ENCODE measurements at regions not wholly inside any gene's neighbourhood (a gene's known extent, or its start where the extent isn't known, plus 50 kb on each side); places are given as distances from the start of the nearest gene placed in this dataset.
"Not testable (repeated sequence)": the region's sequence is repeated elsewhere in the genome, so short reads cannot be mapped to it uniquely, and the experiment has no call there.

- no peak for DNase-seq (ENCODE audit: low read depth)
Observed at GRCh38 chr1:47491341-47491753, 53.5 kb downstream of the FOXD2 start.

GRCh38 chr1:47495176-47495713 is 57.4 kb downstream of the FOXD2 start:
- no peak for DNase-seq (ENCODE audit: low read depth)

GRCh38 chr1:47498551-47498950 is 60.7 kb downstream of the FOXD2 start:
- no peak for DNase-seq (ENCODE audit: low read depth)

GRCh38 chr1:47501069-47501468 is 63.2 kb downstream of the FOXD2 start:
- no peak for DNase-seq (ENCODE audit: low read depth)

DNA sequence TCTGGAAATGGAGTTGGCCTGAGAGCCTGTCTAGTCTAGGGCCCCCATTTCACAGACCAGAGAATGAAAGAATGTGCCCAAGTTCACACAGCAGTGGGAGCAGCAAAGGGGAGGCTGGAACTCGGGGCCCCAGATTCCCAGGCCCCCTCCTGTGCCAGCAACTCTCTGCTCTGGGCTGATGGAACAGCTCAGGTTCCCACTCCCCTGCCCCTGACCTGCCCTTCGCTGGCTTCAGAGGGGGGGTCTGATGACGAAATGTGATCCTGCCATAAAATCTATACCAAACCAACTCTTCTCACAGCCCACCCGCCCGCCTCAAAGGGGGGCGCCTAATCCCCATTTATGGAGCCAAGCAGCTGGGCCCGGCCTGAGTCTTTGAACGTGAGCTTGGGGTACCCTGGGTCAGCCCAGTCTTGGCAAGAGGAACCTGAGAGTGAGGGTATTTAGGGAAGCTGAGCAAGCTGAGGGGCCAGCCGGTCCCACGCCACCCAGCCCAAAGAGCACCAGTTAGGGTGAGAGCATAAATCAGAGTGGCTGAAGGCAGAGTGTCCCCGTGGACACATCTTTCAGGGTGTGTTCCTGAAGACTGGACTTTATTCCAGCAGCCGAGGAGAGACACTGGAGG is 65.0 kb downstream of the FOXD2 start:
- DNase-seq (ENCODE audit: low read depth): no peak

DNA sequence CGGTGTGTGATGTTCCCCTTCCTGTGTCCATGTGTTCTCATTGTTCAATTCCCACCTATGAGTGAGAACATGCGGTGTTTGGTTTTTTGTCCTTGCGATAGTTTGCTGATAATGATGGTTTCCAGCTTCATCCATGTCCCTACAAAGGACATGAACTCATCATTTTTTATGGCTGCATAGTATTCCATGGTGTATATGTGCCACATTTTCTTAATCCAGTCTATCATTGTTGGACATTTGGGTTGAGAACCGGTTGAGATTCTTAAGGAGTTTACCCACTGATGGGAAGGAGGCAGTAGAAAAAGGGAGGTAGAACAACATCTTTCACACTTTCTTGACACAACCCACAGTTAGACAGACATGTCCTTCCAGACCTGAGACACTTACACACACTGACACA is 67.0 kb downstream of the FOXD2 start:
- DNase-seq (ENCODE audit: low read depth): not testable (repeated sequence)

GRCh38 chr1:47505267-47505666 is 67.4 kb downstream of the FOXD2 start:
- DNase-seq (ENCODE audit: low read depth): no peak

GRCh38 chr1:47506053-47506452 is 68.2 kb downstream of the FOXD2 start:
- DNase-seq (ENCODE audit: low read depth): no peak

DNA sequence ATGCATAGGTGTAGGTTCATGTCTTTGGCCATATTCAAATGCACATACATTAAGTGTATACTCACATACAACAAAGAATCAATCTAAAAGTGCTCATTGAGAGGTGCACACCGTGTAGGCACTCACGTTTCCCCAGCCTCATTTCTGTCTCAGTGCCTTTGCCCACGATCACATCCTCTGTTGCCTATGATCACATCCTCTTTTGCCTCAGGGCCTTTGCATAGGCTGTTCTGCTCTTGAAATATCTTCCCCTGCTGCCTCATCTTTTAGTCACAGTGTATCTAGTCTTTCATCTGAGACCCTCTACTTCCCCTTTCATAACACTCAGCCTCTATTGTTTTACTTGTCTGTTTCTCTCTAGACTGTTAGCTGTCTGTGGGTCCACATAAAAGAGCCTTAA is 69.3 kb downstream of the FOXD2 start:
- no peak for DNase-seq (ENCODE audit: low read depth)

DNA sequence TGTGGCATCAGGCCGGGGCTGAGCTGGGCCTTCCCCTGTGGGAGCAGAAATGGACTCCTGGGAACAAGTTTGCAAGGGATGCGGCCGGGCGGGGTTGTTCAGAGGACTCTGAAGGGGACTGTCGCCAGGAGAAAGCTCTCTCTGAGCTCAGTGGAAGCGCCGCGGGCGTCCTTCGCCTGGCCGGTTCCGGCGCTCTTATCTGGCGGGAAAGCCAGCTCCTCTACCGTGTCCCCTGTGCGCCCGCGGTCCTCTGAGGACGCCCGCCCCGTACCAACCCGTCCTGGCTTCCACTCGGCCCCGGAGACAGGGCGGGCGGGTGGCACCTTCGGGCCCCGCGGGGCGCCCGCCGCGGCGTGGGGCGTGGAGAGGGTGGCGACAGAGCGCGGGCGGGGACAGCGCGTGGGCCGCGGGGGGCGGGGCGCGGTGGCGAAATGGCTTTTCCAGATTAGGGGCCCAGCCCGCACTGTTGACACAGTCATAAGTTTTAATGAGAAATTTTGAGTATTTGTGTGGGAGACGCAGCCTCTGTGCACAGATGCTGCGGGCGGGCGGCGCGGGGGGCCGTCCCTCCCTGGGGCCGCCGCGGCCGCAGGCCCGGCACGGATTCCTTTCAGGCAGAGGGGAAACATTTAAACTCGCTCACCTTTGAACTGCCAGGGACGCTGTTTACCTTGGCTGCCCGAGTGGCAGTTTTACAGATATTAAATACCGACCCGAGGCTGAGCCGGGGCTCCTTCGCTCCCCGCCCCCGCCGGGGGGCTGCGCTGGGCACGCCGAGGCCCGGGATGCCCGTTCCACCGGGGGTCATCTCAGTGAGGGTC is 70.2 kb downstream of the FOXD2 start:
- DNase-seq (ENCODE audit: low read depth): no peak

DNA sequence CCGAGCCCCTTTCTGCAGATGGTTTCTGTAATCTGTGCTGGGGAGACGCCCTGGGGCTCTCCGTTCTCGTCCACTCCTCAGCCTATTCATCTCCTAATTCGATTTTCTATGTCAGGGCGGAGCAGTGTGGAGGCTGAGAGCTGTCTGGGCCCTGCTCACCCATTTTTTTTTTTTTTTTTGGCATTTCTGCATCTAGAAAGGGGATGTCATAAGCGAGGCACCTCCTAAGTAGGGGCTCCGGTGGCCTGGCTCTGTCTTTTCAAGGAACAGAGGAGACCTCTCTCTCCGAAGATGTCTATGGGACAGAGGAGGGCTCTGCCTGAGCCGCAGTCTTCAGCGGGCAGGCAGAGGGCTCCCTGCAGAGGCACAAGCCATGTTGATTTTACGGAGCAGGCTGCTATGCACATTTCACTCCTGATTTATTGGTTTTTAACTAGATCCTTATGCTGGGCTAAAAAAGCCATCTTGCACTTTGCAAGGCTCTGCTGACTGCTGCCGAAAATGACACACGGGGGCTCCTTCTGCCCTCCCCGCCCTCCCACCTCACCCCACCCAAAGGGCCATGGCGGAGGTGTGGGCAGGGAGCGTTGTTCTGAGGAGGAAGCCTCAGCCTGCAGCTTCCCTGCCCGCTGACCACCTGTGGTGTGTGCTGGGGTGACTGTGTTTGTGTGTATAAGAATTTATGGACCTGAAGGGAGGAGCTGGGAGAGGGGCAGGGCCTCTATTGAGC is 71.0 kb downstream of the FOXD2 start:
- DNase-seq (ENCODE audit: low read depth): no peak

DNA sequence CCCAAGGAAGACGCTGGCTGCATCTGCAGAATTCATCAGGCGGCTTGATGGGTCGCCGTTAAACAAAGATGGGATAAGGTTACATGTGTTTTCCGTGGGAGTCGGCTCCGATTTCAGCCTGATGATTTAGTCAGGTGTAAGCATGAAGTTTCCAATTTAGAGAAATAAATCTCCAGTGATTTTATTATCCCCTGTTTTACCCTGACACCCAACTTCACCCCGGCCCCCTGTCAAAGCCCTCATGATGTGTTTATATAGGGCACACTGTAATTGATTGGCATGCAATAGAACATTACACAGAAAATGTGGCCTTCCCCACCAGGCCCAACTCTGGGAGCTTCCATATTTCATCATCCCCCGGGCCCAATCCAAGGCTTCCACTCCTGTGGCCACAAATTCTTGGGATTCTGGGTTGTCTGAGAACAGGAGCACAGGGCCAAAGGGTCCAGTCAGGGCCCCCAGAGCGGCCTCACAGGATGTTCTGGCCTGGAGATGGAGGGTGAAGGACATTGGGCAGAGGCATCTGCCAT is 72.5 kb downstream of the FOXD2 start:
- no peak for DNase-seq (ENCODE audit: low read depth)

DNA sequence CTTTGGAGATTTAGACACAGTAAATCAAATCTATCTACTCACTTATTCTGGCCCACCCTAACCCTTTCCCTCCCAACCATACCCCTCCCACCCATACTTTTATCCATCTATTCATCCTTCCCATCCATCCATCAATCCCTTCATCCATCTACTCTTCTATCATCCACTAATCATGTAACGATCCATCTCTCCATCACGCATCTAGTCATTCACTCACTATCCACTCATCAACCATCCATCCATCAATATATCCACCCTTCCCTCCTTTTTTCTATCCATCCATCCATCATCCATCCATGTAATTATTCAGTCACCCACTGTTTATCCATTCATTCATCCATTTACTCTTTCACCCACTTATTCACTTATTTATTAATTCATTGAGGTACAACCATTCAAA is 74.0 kb downstream of the FOXD2 start:
- no peak for DNase-seq (ENCODE audit: low read depth)

DNA sequence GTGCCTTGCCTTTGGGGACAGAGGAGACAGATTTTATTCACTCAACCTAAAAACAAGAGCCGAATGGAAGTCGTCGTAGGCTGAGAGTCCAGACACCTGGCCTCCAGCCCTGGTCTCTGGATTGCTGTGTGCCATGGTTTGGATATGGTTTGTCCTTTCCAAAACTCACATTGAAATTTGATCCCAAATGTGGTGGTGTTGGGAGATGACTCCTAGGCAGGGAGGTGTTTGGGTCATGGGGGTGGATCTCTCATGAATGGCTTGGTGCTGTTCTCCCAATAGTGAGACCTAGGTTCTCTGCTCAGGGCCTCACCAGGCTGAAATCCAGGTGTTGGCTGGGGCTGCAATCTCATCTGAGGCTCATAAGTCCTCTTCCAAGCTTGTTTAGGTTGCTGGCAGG is 75.5 kb downstream of the FOXD2 start:
- DNase-seq (ENCODE audit: low read depth): no peak

DNA sequence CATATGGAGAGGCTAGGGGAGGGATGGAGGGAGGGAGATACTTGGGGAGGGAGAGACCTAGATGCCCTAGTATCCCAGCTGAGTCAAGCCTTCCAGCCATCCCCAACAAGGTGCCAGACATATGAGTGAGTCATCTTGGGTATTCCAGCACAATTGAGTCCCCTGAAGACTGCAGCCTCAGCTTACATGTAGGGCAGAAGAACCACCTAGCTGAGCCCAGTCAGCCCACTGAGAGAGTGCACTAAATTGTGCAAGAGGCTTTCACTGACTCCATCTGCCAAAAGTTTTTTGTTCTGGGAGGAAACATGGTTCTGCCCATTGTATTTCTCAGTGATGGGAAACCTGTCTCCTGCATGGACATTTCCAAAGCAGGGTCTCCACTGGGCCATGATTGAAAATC is 76.4 kb downstream of the FOXD2 start:
- no peak for DNase-seq (ENCODE audit: low read depth)

DNA sequence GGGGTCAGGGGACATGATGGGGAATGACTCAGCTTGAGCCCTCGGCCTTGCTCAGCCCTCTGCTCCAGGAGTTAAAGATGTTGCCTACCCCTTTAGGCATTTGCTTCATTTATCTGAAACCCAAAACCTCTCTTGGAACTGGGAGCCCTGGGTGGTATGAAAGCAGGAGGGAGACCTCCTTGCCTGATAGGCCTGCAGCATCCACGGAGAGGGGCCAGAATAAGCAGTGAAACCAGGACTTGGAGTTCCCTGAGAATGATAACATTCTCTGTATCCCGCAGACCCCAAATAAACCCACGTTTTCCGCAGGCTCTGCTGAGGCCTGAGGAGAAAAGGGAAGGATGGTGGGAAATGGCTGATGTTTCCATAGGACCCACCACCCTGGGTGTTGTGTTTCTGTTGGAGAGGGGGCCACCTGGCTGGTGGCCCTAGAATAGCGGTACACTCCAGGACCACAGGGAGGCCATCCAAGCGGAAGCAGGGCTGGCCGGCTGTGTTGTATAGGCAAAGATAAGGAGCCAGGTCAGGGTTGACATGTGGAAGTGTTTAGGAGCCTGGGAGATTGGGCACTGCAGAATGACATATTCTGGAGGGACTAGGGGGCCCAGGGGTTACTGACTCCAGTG is 77.4 kb downstream of the FOXD2 start:
- no peak for DNase-seq (ENCODE audit: low read depth)

DNA sequence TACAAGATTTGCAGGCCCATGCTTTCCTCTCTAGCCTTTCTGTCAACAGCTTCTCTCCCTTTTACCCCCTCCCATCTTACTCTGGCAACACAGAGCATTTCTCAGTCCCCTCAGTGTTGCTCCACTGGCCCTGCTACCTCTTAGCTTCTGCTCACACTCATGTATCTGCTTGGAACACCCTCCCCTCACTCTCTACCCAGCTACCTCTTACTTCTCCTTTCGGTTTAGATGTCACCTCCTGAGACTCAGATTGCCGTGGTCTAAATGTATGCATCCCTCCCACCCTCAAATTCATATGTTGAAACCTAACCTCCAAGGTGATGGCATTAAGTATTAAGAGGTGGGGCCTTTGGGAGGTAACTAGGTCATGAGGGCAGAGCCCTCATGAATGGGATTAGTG is 80.1 kb downstream of the FOXD2 start:
- DNase-seq (ENCODE audit: low read depth): no peak

DNA sequence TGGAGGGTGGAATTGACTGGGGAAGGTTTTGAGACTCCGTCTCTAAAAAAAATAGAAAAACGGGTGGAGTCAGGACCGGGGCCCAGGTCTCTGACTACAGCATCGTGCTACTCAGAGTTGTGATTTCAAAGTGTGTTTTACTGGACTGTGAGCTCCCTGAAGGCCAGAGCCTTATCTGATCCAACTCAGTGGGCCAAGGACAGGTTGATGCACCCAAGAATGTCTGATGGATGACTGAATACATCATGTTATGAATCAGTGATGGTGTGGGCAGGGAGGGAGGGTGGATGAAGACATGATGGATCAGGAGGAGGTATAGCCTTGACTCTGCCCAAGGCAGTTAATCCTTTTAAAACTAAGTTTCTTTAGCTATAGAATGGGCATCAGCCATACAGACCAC is 81.6 kb downstream of the FOXD2 start:
- DNase-seq (ENCODE audit: low read depth): no peak

- no peak for DNase-seq (ENCODE audit: low read depth)
Observed at GRCh38 chr1:47519971-47520370, 82.1 kb downstream of the FOXD2 start.

DNA sequence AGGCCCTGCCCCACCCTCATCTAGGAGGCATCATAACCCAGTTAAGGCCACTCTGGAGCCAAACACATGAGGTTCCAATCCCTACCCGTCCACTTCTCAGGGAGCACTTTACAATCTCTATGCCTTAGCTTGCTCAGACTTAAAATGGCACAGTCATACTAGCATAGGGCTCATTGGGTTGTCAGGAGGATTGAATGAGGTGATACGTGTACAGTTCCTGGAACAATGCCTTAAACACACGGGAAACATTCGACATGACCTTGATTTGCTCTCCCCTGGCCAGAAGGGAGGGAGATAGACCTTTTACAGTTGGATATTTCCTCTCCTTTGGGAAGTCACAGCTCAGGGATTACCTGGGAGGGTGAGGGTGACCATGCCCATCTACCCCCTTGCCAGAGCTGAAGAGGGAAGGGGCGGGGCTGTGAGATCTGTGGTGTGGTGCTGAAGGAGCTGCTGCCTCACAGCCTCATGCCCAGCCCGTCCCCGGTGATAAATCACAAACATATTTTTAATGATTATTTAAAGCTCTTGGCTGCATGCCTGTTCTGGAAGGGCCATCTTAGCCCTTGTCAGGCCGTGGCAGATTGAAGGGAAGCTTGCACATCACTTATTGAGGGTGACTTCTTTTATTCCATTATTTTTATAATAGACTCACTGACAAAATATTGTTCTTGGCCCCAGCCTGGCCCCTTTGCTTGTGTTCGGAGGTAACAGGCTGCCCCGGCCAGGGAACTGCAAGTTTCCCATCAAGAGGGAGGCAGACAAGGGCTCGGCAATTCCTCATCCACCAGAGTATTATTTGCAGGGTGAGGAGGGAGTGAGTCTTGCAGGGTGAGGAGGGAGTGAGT is 83.4 kb downstream of the FOXD2 start:
- no peak for DNase-seq (ENCODE audit: low read depth)

All from stimulated activated CD8-positive, alpha-beta memory T cell treated with anti-CD3 and anti-CD28 coated beads, Interleukin-15, amount 100 ng/mL, for 24 hours (primary cell).